GM04503 (cell line): ENCODE measurements at regions not wholly inside any gene's neighbourhood (a gene's known extent, or its start where the extent isn't known, plus 50 kb on each side); places are given as distances from the start of the nearest gene placed in this dataset.
A peak's percentile ranks its signal among the peaks of the same experiment; 100 is the strongest.

Experiments used
- DNase-seq: peaks from one replicate; pipeline ENCODE4 v3.0.0-alpha.2; 2012; ENCODE audit warnings: low read depth

- no peak for DNase-seq
Measured at GRCh38 chr9:111195766-111196165, 134.3 kb downstream of the OR2K2 start.

GRCh38 chr9:111193095-111193494 is 136.9 kb downstream of the OR2K2 start:
- DNase-seq: no peak

GRCh38 chr9:111192650-111193049 is 137.4 kb downstream of the OR2K2 start:
- no peak for DNase-seq

GRCh38 chr9:111190347-111190746 is 139.7 kb downstream of the OR2K2 start:
- DNase-seq: no peak

- DNase-seq: no peak
Measured at GRCh38 chr9:111187376-111187775, 142.6 kb downstream of the OR2K2 start.

- DNase-seq: no peak
Measured at GRCh38 chr9:111186021-111186530, 143.9 kb downstream of the OR2K2 start.

- no peak for DNase-seq
Measured at GRCh38 chr9:111180811-111181210, 142.5 kb upstream of the LPAR1 start.

- DNase-seq: no peak
Measured at GRCh38 chr9:111179577-111179976, 141.3 kb upstream of the LPAR1 start.

GRCh38 chr9:111178331-111179055 is 140.2 kb upstream of the LPAR1 start:
- peak; percentile 79 for DNase-seq

GRCh38 chr9:111176511-111176910 is 138.2 kb upstream of the LPAR1 start:
- DNase-seq: no peak

- DNase-seq: no peak
Measured at GRCh38 chr9:111175350-111175749, 137.1 kb upstream of the LPAR1 start.

GRCh38 chr9:111167341-111167740 is 129.1 kb upstream of the LPAR1 start:
- DNase-seq: no peak

GRCh38 chr9:111163716-111164389 is 125.6 kb upstream of the LPAR1 start:
- DNase-seq: peak; percentile 45

GRCh38 chr9:111162026-111162425 is 123.8 kb upstream of the LPAR1 start:
- no peak for DNase-seq

- peak; percentile 63 for DNase-seq
Measured at GRCh38 chr9:111161015-111161415, 122.7 kb upstream of the LPAR1 start.

GRCh38 chr9:111158999-111159398 is 120.7 kb upstream of the LPAR1 start:
- DNase-seq: no peak

GRCh38 chr9:111158363-111158762 is 120.1 kb upstream of the LPAR1 start:
- peak; percentile 41 for DNase-seq

GRCh38 chr9:111154081-111154562 is 115.9 kb upstream of the LPAR1 start:
- no peak for DNase-seq

GRCh38 chr9:111152614-111153406 is 114.5 kb upstream of the LPAR1 start:
- no peak for DNase-seq

- DNase-seq: no peak
Measured at GRCh38 chr9:111151537-111151936, 113.3 kb upstream of the LPAR1 start.

- DNase-seq: no peak
Measured at GRCh38 chr9:111150181-111150580, 111.9 kb upstream of the LPAR1 start.

- DNase-seq: no peak
Measured at GRCh38 chr9:111149018-111149759, 110.9 kb upstream of the LPAR1 start.
